Panc1 (cell line): ENCODE measurements at regions not wholly inside any gene's neighbourhood (a gene's known extent, or its start where the extent isn't known, plus 50 kb on each side); places are given as distances from the start of the nearest gene placed in this dataset.

Experiments used
- ATAC-seq: fragments of 200-7000 bp; cut with Tn5 transposase; 2 replicates; pipeline ENCODE4 v1.9.1; 2020; ENCODE audit warnings: mild to moderate bottlenecking, moderate library complexity
- BruUV-seq: library from RNA; stranded (reverse); fragments of 400-500 nt; replicated peaks from 2 replicates; lab custom pipeline; 2021; lab: Mats Ljungman, UMichigan
- CTCF ChIA-PET: fragments of 300-600 bp; sonication (Branson Sonifier 250); formaldehyde crosslinking; loops from one replicate; lab custom pipeline; 2022; ENCODE audit warnings: antibody characterized with exemption; lab: Charles Lee
- POLR2A ChIA-PET: fragments of 300-600 bp; sonication (Branson Sonifier 250); formaldehyde crosslinking; loops from one replicate; lab custom pipeline; 2022; ENCODE audit warnings: antibody characterized with exemption; lab: Charles Lee
- DNase-seq: peaks from one replicate; pipeline ENCODE4 v3.0.0-alpha.2; 2010; ENCODE audit warnings: low read depth, low spot score
- H3K27ac ChIP-seq: 2 replicates; pipeline ENCODE4 v1.5.1; 2011; ENCODE audit warnings: mild to moderate bottlenecking, low read length, inconsistent platforms
- H3K27me3 ChIP-seq: fragments of 200-500 bp; sonication (Bioruptor generic); 2 replicates; pipeline ENCODE4 v1.6.0; 2014; ENCODE audit warnings: low read length, inconsistent platforms; ENCODE audit not compliant: control insufficient read depth, insufficient read depth
- H3K36me3 ChIP-seq: fragments of 200-500 bp; sonication (Bioruptor generic); 2 replicates; pipeline ENCODE4 v1.5.1; 2014; ENCODE audit warnings: inconsistent platforms, mild to moderate bottlenecking, low read length, moderate library complexity; ENCODE audit not compliant: control insufficient read depth, insufficient read depth
- H3K4me1 ChIP-seq: 2 replicates; pipeline ENCODE4 v1.5.1; 2011; ENCODE audit warnings: inconsistent platforms, mild to moderate bottlenecking, low read length, moderate library complexity; ENCODE audit not compliant: control insufficient read depth, insufficient read depth
- H3K4me3 ChIP-seq, 2 experiments: 2 replicates each; pipeline ENCODE4 v1.5.1; 2011 to 2012; ENCODE audit warnings: low read depth in 2 of 2, low read length in 2 of 2, mild to moderate bottlenecking in 2 of 2, inconsistent platforms in 1 of 2, moderate library complexity in 1 of 2
- H3K9me3 ChIP-seq: fragments of 200-500 bp; sonication (Bioruptor generic); 2 replicates; pipeline ENCODE4 v1.5.1; 2014; ENCODE audit warnings: low read depth, mild to moderate bottlenecking, inconsistent platforms, low read length, moderate library complexity; ENCODE audit not compliant: control insufficient read depth, insufficient read depth
- POLR2AphosphoS5 ChIP-seq: IDR thresholded peaks from 2 replicates; pipeline ENCODE4 v1.6.1; 2012; ENCODE audit warnings: mild to moderate bottlenecking, low read depth, low read length, moderate library complexity
- REST ChIP-seq, 2 experiments: IDR thresholded peaks; 2 replicates each; pipeline ENCODE4 v1.6.1; 2011 to 2012; ENCODE audit warnings: low read depth in 2 of 2, control low read depth in 1 of 2, low read length in 1 of 2, mild to moderate bottlenecking in 1 of 2, moderate library complexity in 1 of 2; ENCODE audit not compliant: insufficient read depth in 1 of 2
- SIN3A ChIP-seq: IDR thresholded peaks from 2 replicates; pipeline ENCODE4 v1.6.1; 2012; ENCODE audit warnings: low read depth, mild to moderate bottlenecking, low read length, moderate library complexity, borderline replicate concordance; ENCODE audit not compliant: insufficient read depth
- TCF7L2 ChIP-seq: IDR thresholded peaks from 2 replicates; pipeline ENCODE4 v1.6.1; 2011; ENCODE audit warnings: mild to moderate bottlenecking, low read depth, low read length, inconsistent platforms
- in situ Hi-C: cut with HindIII; loops from 2 replicates; pipeline ENCODE4 v1.10.0; 2016; ENCODE audit warnings: low sequenced_read_pairs, low pct_unique_long_range_greater_than_20kb
- intact Hi-C: fragments of 100-400 bp; cut with micrococcal nuclease; formaldehyde crosslinking; loops from one replicate; pipeline ENCODE4 v1.10.0; 2022; ENCODE audit not compliant: unreplicated experiment
- TF ChIP-seq, protein P1 (sequence below): fragments of 450-650 bp; IDR thresholded peaks from 2 replicates; pipeline ENCODE4 v1.5.1; 2017; ENCODE audit warnings: mild to moderate bottlenecking

- ChIA-PET CTCF (no interaction called here), POLR2A (no interaction called here)
- H3K4me1 ChIP-seq: peaks cover 20% of the 10 kb centered on the region
- no peak for ATAC-seq
- DNase-seq: no peak
- in situ Hi-C loops: no loop called here
- no TSS peak for BruUV-seq
- H3K27me3 ChIP-seq: no peaks in the 10 kb centered on the region
- no peaks in the 10 kb centered on the region for H3K36me3 ChIP-seq
- H3K4me3 ChIP-seq: no peak overlapping the region
- H3K9me3 ChIP-seq: no peaks in the 10 kb centered on the region
- TF ChIP-seq TCF7L2 (no peak), REST (IDR thresholded peaks at IDR 0.05; ENCODE audit: insufficient read depth in 1 of 2, low read depth in 2 of 2, low read length in 1 of 2) (no peak), POLR2AphosphoS5 (no peak)
- TF ChIP-seq, protein P1, sequence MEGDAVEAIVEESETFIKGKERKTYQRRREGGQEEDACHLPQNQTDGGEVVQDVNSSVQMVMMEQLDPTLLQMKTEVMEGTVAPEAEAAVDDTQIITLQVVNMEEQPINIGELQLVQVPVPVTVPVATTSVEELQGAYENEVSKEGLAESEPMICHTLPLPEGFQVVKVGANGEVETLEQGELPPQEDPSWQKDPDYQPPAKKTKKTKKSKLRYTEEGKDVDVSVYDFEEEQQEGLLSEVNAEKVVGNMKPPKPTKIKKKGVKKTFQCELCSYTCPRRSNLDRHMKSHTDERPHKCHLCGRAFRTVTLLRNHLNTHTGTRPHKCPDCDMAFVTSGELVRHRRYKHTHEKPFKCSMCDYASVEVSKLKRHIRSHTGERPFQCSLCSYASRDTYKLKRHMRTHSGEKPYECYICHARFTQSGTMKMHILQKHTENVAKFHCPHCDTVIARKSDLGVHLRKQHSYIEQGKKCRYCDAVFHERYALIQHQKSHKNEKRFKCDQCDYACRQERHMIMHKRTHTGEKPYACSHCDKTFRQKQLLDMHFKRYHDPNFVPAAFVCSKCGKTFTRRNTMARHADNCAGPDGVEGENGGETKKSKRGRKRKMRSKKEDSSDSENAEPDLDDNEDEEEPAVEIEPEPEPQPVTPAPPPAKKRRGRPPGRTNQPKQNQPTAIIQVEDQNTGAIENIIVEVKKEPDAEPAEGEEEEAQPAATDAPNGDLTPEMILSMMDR: no peak
- intact Hi-C loops: loop anchor here (10.0 kb wide), 1 partner anchor 236 kb away; no protein-coding TSS in a partner anchor
- H3K27ac ChIP-seq: no peak overlapping the region
These were observed 195.2 kb downstream of the GLI2 start for GRCh38 chr2:120930864-120931263.

- TF ChIP-seq POLR2AphosphoS5 (no peak), TCF7L2 (no peak), SIN3A (no peak), REST (IDR thresholded peaks at IDR 0.05; ENCODE audit: insufficient read depth in 1 of 2, low read depth in 2 of 2, low read length in 1 of 2) (no peak)
- TF ChIP-seq, protein P1: no peak
- Histone ChIP-seq H3K9me3 (no peaks in the 10 kb centered on the region), H3K27ac (no peak overlapping the region), H3K36me3 (no peaks in the 10 kb centered on the region), H3K4me3 (no peak overlapping the region), H3K27me3 (no peaks in the 10 kb centered on the region), H3K4me1 (peaks cover 34% of the 10 kb centered on the region)
- BruUV-seq: no TSS peak
- ATAC-seq: no peak
- ChIA-PET POLR2A (interaction anchor here (0.6 kb wide), 1 partner anchor 8 kb away, joined by 3 read pairs; no protein-coding TSS in a partner anchor), CTCF (no interaction called here)
- in situ Hi-C loops (no loop called here), intact Hi-C loops (loop anchor here (10.0 kb wide), 1 partner anchor 238 kb away; no protein-coding TSS in a partner anchor)
- DNase-seq: no peak
These were observed 196.8 kb downstream of the GLI2 start for GRCh38 chr2:120932472-120932871.
